ENCODE measurements at regions not wholly inside any gene's neighbourhood (a gene's known extent, or its start where the extent isn't known, plus 50 kb on each side); places are given as distances from the start of the nearest gene placed in this dataset.

- intact Hi-C loops (cut with DNase I, micrococcal nuclease): no loop called here
- no peaks in the 10 kb centered on the region for H3K9me3 ChIP-seq (ENCODE audit: control insufficient read depth in 1 of 2, insufficient read depth in 1 of 2, low read length in 2 of 2)
- CTCF ChIA-PET: interaction anchor here (1.6 kb wide), 1 partner anchor 9 kb away, joined by 3 read pairs; no protein-coding TSS in a partner anchor
- peaks cover 5% of the 10 kb centered on the region for H3K27me3 Mint-ChIP-seq
- H3K27ac Mint-ChIP-seq: no peak overlapping the region
- H3K36me3 Mint-ChIP-seq (ENCODE audit: low read depth): no peaks in the 10 kb centered on the region
- H3K4me3 Mint-ChIP-seq: no peak overlapping the region
- no peaks in the 10 kb centered on the region for H3K27me3 ChIP-seq (ENCODE audit: control insufficient read depth in 1 of 2, insufficient read depth in 2 of 2, low read length in 2 of 2)
- POLR2A ChIA-PET: interaction anchor here (1.0 kb wide), 1 partner anchor 8 kb away, joined by 3 read pairs; no protein-coding TSS in a partner anchor
- TF ChIP-seq CTCF (IDR thresholded peaks at IDR 0.05): no peak
- DNase-seq (no peak), ATAC-seq (ENCODE audit: poor library complexity) (no peak)
- no peaks in the 10 kb centered on the region for H3K4me1 ChIP-seq (ENCODE audit: insufficient read depth, low read length)
- H3K36me3 ChIP-seq (ENCODE audit: insufficient read depth, low read length): no peaks in the 10 kb centered on the region
- no peak overlapping the region for H3K4me3 ChIP-seq (ENCODE audit: low read length)
- peaks cover 8% of the 10 kb centered on the region for H3K4me1 Mint-ChIP-seq (ENCODE audit: low read depth)
- H3K27ac ChIP-seq (ENCODE audit: low read depth in 1 of 2, low read length in 2 of 2): no peak overlapping the region
- H3K9me3 Mint-ChIP-seq: no peaks in the 10 kb centered on the region
These were observed 247.3 kb upstream of the KCNH8 start for GRCh38 chr3:18900994-18901393.

GRCh38 chr3:18898911-18899310 lies 249.4 kb upstream of the KCNH8 start:
- Histone ChIP-seq H3K9me3 (ENCODE audit: control insufficient read depth in 1 of 2, insufficient read depth in 1 of 2, low read length in 2 of 2) (no peaks in the 10 kb centered on the region), H3K27me3 (ENCODE audit: control insufficient read depth in 1 of 2, insufficient read depth in 2 of 2, low read length in 2 of 2) (no peaks in the 10 kb centered on the region), H3K4me3 (ENCODE audit: low read length) (no peak overlapping the region), H3K36me3 (ENCODE audit: insufficient read depth, low read length) (no peaks in the 10 kb centered on the region), H3K27ac (ENCODE audit: low read depth in 1 of 2, low read length in 2 of 2) (no peak overlapping the region), H3K4me1 (ENCODE audit: insufficient read depth, low read length) (no peaks in the 10 kb centered on the region)
- Mint-ChIP-seq H3K4me3 (no peak overlapping the region), H3K4me1 (ENCODE audit: low read depth) (peaks cover 8% of the 10 kb centered on the region), H3K27ac (no peak overlapping the region), H3K27me3 (peaks cover 11% of the 10 kb centered on the region), H3K9me3 (no peaks in the 10 kb centered on the region), H3K36me3 (ENCODE audit: low read depth) (no peaks in the 10 kb centered on the region)
- intact Hi-C loops (cut with DNase I, micrococcal nuclease): no loop called here
- ATAC-seq (ENCODE audit: poor library complexity): no peak
- DNase-seq: no peak
- ChIA-PET CTCF (no interaction called here), POLR2A (no interaction called here)
- no peak for TF ChIP-seq CTCF (IDR thresholded peaks at IDR 0.05)

GRCh38 chr3:18892756-18893155 lies 255.6 kb upstream of the KCNH8 start:
- no peak overlapping the region for H3K27ac ChIP-seq (ENCODE audit: low read depth in 1 of 2, low read length in 2 of 2)
- Mint-ChIP-seq H3K27me3 (peaks cover 27% of the 10 kb centered on the region), H3K4me3 (no peak overlapping the region), H3K36me3 (ENCODE audit: low read depth) (no peaks in the 10 kb centered on the region), H3K27ac (peak overlapping the region; percentile 14), H3K9me3 (no peaks in the 10 kb centered on the region), H3K4me1 (ENCODE audit: low read depth) (peaks cover 10% of the 10 kb centered on the region)
- ChIA-PET POLR2A (interaction anchor here (0.8 to 1.0 kb wide), 2 partner anchors 8 to 108 kb away, joined by 3 read pairs; no protein-coding TSS in a partner anchor), CTCF (interaction anchor here (1.4 kb wide), 1 partner anchor 8 kb away, joined by 3 read pairs; no protein-coding TSS in a partner anchor)
- intact Hi-C loops (cut with DNase I, micrococcal nuclease): no loop called here
- no peak overlapping the region for H3K4me3 ChIP-seq (ENCODE audit: low read length)
- ATAC-seq (ENCODE audit: poor library complexity): no peak
- no peaks in the 10 kb centered on the region for H3K36me3 ChIP-seq (ENCODE audit: insufficient read depth, low read length)
- no peak for TF ChIP-seq CTCF (IDR thresholded peaks at IDR 0.05)
- H3K4me1 ChIP-seq (ENCODE audit: insufficient read depth, low read length): peaks cover 4% of the 10 kb centered on the region
- no peaks in the 10 kb centered on the region for H3K9me3 ChIP-seq (ENCODE audit: control insufficient read depth in 1 of 2, insufficient read depth in 1 of 2, low read length in 2 of 2)
- DNase-seq: no peak
- H3K27me3 ChIP-seq (ENCODE audit: control insufficient read depth in 1 of 2, insufficient read depth in 2 of 2, low read length in 2 of 2): peaks cover 0 to 3% of the 10 kb centered on the region in 2 experiments

Data from CD4-positive, alpha-beta T cell (primary cell).